ENCODE measurements at regions not wholly inside any gene's neighbourhood (a gene's known extent, or its start where the extent isn't known, plus 50 kb on each side); places are given as distances from the start of the nearest gene placed in this dataset.
A peak's percentile ranks its signal among the peaks of the same experiment; 100 is the strongest.
"Not testable (repeated sequence)": the region's sequence is repeated elsewhere in the genome, so short reads cannot be mapped to it uniquely, and the experiment has no call there.

DNA sequence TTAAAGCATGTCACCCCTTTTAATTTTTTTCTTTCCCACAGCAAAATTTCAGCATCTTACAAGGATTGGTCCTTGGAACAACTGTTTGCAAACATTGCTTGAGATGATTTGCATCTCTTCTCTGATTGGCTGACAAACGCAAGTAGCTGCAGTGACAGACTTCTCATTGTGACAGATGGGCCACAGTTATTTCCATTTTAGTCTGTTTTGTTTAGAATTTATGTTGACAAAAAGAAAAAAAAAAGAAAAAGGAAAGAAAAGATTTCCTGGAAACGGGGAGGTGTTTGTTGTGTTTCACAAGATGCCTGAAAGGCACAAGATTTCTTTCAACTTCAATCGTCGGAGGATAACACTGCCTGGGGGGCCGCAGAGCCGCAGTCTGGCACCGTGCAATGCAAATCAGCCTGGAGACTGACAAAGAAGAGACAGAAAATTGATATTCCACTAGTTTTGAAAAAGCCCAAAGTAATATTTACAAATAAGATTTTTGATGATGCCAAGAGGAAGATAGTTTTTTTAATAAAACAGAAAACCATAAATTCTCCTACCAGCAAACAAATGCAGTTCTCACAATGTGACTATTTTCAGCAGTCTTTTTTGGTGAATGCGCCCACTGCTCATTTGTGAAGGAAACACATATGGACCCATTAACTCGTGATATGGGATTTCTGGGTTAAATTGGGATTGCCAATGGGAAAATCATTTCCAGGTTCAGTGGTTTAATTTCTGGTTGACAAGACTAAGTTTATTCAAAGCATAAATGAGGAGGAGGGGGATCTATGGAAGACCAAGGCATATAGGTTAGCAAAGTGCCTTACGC lies 296.2 kb upstream of the SMIM21 start:
- DNase-seq: no peak

DNA sequence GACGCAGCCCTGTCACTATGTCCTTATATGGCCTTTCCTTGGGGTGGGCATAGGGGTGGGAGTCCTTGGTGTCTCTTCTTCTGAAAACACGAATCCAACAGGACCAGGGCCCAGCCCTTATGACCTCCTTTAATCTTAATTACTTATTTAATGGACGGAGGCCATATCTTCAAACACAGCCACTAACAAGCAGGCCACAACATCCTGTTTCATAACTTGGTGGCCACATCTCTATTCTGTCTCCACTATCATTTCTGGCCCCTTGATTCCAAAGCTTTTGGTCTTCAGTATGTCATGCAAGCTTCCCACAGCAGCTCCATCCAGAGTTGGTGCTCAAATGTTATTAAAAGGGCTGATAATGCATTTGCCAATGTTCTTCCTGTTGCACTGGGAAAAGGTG lies 287.3 kb upstream of the SMIM21 start:
- DNase-seq: no peak

DNA sequence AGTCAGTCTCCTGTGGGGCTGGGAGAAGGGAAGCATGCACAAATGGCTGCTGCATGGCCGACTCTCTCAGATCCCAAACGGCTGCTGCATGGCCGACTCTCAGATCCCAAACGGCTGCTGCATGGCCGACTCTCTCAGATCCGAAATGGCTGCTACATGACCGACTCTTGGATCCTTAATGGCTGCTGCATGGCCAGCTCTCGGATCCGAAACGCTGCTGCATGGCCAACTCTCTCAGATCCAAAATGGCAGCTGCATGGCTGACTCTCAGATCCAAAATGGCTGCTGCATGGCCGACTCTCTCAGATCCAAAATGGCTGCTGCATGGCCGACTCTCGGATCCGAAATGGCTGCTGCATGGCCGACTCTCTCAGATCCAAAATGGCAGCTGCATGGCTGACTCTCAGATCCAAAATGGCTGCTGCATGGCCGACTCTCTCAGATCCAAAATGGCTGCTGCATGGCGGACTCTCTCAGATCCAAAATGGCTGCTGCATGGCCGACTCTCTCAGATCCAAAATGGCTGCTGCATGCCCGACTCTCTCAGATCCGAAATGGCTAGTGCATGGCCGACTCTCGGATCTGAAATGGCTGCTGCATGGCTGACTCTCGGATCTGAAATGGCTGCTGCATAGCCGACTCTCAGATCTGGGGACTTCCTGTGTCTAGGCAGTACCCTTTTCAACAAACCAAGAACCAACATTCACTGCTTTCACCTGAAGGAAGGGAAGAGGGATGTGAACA lies 284.8 kb upstream of the SMIM21 start:
- DNase-seq: peak; percentile 2

DNA sequence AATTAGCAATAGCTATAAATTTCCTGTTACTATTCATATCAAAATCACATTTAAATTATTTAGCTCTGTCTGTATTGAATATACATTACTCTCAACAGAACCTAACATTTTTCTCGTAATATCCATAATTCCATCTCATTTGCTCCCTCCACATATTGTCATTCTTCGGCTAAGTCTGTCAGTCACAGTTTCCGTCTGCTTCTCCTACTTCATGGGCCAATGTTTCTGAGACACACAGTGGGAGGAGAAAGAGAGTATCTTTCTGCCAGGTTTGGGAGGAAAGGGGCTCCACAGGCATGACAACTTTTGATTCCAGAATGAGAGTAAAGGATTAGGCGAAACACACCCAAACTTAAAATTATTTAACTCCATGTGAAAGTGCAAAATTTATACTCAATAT lies 273.1 kb upstream of the SMIM21 start:
- no peak for DNase-seq

DNA sequence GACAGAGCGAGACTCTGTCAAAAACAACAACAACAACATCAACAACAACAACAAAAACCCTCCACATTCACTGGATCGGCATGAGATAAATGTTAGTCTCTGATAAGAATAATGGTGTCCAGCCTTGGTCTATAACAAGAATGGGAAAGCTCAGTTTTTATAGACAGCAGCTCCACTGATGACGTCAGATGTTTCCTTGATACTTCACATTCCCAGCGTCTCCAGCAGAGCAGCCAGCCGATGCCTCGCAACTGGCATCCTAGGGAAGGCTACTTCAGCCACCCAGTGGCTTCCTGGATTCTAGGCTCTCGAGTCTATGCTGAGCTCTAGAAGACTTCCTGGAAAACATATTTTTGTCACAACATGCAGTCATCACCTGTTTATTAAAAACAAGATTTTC lies 271.4 kb upstream of the SMIM21 start:
- no peak for DNase-seq

DNA sequence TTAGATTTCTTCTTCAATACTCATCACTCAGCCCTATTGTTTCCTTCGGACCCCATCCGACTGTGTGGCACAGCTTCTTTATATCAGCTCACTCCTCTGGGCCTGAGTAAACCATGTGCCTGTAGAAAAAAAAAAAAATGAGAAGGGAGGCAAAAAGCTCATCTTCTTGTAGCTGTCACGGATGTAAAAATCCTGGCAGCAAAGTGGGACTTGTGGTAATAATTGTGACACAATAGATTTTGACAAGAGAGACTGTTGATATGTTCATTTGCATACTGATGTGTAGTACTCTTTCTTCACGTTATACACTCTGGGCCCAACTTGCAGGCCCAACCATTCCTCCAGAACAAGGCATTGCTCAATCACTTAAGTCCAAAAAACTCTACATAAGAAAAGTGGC lies 270.0 kb upstream of the SMIM21 start:
- DNase-seq: no peak

DNA sequence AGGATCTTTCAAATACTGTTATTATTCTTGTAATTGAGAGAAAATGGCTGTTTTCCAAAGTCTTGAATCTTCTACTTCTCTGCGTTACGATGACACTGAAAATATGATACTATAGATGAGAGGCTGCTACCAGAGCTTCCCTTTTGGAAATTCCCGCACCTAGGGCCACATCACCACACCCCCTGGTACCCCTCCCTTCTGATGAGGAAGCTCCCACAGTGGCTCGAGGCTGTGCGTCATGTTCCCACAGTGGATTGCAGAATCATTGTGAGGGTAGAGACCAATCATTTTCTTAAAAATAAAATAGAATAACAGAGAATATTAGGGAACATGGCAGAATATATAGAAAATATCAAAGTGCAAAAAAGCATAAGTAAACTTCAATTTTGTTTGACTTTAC lies 268.9 kb upstream of the SMIM21 start:
- DNase-seq: no peak

DNA sequence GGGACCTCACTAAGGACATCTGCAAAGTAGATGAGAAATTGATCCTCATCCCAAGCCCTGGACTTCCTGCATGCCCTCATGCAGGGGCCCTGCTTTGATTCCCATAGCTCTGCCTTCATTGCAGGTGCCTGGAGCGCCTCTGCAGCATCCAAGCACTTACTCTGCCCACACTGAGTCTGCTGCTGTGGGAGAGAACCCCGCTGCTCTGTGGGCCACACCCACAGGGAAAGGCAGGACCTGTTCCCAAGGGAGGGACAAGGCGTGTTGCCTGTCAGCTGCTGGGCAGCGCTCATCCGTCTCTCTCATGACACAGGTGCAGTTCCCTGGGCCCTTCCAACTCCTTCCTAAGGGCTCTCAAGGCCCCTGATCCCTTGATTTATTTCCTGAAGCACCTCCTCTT lies 266.8 kb upstream of the SMIM21 start:
- DNase-seq: no peak

DNA sequence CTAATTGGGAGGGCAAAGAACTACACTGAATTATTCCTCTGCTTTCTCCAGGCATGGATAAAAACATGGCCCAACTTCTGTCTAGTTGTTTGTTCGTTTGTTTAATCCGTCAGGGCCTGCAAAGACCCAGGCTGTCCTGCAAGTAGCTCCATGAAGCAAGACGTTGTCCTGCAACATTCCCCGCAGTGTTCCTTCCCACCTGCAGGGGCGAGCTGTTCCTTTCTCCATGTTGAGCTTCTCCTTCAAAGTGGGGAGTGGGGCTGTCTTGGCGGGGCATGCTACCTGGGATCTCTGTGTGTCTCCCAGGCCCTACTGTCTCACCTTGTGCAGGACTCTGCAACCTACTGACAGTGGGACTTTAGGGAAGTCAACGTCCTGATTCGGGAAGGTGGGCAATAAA lies 264.0 kb upstream of the SMIM21 start:
- no peak for DNase-seq

DNA sequence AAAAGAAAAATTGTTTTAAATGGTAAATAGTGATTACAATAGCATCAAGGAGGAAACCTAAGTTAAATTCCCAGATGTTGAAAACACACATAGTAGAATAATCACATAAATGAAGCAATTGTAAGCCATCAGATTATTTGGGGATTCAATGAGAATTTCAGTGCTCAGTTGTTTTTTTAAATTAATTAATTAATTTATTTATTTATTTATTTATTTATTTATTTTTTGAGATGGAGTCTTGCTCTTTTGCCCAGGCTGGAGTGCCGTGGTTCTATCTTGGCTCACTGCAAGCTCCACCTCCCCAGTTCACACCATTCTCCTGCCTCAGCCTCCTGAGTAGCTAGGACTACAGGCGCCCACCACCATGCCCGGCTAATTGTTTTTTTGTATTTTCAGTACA lies 262.8 kb upstream of the SMIM21 start:
- not testable (repeated sequence) for DNase-seq

DNA sequence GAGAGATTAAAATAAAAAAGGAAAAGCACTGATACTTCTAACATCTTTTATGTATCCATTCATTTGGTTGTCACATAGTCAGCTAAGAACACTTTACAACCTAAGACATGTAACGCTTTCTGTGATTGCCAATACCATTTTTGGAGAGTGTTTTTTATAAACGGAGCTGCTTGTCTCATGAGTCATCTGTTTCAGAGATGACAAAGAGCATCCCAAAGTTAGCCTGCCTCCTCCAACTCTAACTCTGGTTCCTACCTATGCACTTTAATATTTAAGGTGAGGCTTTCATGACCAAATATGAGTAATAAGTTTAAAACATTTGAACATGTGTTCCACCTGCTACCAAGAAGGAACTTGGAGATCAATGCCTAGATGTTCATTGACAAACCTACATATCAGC lies 260.1 kb upstream of the SMIM21 start:
- DNase-seq: no peak

DNA sequence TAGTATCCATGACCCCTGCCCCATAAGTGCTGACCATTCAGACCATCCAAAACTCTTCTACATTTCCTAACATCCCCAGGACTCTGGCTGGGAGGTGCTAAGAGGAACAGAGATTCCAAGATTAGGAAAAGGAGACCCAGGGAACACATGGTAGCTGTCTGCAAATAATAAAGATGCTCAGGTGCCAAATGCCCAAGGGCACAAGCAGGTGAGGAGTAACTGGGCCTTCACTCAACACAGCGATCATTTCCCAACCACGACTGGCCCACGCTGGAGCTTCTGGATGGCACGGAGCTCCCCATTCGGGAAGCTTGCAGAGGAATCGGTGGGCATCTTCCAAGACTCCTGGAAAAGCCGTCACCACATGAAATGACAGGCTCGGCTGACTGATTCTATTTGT lies 255.9 kb upstream of the SMIM21 start:
- DNase-seq: no peak

DNA sequence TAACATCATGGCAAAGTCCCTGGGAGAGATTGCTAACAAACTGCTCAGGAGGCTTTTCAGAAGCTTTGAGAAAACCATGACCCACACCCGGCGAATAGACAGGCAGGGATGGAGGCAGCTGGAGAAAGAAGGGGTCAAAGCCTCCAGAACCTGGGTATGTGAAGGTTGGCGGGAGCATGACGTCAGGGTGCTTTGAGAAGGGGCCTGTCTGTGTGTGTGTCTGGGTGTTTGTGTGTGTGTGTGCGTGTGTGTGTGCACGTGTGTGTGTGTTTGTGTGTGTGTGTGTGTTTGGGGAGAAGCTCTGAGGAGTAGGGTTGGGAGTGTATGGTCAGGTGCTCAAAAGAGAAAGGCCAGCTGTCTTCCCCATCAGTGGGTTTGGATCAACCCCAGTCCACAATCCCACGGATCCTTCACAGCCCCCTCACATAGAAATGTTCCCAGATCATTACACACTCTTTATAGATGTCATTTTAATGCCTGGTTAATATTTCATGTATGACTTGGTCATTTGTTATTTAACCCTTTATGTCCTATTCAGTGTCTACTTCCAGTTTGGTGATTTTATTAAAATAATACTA lies 254.1 kb upstream of the SMIM21 start:
- DNase-seq: no peak

DNA sequence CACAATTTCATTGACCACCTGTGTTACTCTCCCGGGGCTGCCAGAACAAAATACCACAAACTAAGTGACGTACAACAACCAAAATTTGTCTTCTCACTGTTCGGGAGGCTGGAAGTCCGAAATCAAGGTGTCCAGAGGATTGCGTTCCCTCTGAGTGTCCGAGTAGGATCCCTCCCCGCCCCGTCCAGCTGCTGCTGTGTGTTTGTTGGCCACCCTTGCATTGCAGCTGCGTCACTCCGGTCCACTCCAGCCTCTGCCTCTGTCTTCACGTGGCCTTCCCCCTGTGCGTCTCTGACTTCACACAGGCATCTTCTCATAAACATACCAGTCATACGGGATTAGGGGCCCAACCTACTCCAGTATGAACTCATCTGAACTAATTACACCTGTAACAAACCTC lies 251.8 kb upstream of the SMIM21 start:
- DNase-seq: no peak

DNA sequence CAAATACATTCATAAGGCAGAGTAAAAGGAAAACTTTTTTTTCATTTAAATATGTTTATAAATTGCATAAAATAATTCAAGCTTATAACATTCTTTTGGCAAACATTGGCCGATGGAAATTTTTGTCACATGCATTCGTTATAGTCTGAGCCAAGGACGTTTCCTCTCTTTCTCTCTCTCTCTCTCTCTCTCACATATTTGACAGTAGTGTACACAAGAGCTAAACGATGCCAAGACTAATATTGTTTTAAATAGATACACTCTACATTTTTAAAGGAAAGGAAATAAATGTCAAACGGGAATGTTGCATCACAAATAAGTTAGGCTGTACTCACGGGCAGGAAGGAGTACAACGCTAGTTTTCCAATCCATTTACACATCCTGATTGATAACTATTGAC lies 251.1 kb upstream of the SMIM21 start:
- no peak for DNase-seq

DNA sequence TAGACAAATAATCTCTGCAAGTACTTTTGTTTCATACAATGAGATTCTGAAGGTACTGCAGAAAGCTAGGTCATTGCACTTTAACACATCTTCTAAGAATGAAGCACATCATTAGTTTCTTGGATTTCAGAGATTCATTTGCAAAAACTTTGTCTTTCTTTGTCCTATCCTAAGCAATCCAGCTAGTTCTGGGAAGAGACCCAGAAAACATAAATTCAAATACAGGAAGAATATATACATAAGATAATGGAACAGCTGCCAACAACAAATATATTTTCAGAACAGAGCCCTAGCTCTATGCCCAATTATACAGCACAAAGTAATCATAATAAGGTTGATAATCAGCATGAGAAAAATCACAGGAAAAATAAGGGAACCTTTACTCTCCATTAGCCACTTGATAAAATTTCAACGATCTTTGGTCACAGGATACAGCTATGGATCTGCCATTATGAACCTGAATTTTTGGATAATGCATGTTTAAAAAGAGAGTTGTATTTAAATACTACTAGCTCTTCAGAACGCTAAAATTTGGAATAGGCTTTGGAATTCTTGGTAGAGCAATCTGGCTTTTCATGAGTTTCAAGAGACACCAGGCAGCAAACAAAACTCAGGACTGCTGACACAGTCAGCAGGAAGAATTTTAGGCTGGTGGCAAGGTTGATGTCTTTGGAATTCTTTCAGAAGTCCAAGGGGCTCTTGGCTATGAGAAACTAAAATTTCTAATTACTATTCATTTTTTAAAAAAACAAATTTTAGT lies 250.4 kb upstream of the SMIM21 start:
- no peak for DNase-seq

DNA sequence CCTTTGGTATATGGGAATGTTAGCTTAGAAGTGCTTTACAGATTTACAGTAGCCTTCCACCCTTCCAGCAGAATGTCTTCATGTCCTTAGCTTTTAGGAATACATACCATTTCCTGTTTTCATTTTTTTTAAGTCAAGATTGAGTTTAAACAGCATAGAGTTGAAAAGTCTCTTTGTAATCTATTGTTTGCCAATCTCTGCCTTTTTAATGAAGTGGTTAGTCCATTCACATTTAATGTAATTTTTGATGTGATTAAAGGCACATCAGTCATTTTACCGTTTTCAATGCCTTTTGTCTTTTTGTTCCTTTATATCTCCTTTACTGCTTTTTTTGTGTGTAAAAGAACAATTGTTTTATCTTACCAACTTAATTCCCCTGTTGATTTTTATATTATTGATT lies 233.4 kb upstream of the SMIM21 start:
- DNase-seq: no peak

DNA sequence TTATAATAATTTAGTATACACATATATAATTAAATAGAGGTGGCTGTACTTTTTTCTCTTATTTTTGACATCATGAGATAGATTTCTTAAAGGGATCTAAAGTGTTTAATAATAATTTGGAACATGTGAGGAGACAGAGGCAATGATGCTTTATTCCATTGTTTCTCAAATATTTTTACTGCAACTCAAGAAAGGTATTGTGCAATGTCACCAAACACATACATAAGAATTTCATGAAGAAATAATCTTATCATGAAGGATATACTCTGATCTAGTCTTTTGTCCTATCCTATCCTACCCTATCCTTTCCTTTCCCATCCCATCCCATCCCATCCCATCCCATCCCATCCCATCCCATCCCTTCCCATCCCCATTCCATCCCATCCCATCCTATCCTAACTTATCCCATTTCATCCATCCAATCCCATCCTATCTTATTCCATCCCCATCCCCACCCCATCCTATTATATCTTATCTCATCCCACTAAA lies 232.1 kb upstream of the SMIM21 start:
- DNase-seq: no peak

DNA sequence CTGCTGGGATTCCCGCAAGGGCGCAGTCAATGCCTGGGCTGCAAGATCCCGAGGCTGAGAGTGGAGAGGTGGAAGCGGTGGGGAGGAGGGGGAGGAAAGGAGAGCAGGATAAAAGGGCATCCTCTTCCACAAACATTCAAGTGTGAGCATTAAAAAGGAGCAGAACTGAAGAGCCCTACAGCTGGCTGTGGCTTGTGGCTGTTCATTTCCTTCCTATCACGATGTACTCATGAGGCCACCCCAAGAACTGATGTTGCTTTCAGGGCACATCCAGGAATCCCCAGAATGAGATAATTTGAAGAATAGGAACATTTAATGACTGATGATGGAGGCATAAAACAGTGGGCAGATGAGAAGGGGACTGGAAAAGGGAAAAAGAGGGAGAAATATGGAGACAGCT lies 230.8 kb upstream of the SMIM21 start:
- no peak for DNase-seq

DNA sequence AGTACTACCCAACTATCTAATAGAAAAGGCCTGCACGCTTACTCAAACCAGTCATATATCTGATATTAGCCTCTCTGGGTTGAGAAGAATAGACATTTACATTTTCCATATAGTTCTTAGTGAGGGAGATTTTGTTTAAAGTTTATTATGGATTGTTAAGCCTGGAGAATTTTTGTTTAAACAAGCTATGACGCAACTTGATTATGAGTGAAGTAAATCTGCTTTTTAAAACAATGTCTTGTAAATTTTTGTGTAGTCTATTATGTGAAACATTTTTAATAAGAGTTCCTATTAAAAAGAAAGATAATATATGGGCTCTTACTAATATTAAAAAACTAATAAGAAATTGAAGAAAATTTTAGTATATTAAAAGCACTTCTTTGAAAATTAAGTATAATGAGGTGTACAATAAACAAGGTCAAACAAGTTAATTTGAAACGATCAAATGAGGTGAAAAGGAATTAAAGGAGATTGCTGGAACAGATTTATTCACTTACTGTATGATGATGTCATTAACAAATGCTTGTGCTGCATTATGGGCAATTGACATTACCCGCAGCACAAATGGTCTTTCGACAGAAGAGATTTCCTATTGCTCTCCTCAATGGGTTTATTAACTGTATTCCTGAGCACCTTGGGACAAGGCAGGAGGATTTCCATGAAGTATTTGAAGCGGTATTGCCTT lies 229.2 kb upstream of the SMIM21 start:
- DNase-seq: no peak

DNA sequence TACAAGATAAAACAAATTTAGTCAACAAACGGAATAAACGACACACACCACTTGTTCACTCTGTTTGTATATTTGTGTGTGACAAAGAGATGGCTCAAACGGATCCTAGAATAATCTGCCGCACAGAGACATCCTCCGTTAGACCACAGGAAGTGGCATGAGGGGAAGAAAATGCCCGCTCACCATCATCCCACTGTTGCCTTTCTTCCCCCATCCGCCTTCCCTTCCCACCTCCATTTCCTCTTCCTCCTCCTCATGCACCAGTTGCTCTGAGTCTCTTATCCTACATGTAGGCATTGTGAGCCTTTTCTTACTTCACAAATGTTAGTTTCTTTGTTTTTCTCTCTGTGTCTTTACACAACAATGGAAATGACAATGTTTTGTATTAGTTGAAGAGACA lies 228.5 kb upstream of the SMIM21 start:
- DNase-seq: no peak

DNA sequence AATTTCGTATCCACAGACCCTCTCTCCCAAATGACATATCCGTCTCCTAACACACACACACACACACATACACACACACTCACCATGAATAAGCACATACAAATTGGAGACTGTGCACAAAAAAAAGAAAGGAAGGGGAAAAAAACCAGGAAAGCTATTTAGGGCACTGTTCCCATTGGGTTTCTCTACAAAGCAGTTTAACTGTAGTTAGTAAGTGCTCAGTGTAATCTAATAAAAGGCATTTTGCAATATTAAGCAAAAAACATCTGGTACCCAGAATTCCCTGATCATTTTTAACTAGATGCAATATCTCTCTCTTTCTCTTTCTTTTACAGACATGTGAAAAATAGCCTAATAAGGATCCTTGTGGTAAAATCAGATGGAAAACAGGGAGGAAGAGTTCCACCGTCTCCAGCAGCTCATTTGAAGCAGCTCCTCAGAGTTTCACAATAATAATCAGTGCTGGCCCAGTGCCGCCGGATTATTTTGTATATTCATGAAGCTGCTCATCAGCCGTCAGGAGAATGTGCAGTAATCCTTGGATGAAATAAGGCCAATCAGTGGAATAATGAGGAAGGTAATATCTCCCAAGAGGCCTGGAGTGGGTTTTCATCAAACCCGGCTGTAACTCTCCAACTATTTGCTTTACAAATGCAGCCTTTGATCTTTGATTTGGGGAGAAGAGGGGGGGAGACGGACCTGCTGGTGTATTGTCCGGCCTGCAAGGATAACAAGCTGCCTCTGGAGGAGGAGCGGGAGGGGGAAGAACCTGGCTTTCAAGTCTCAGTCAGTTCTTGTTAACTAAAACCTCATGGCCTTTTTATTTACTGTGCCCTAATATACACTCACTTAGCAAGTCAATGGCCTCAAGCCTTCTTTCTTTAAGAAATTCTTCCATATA lies 227.6 kb upstream of the SMIM21 start:
- DNase-seq: no peak
